ENCODE measurements at regions not wholly inside any gene's neighbourhood (a gene's known extent, or its start where the extent isn't known, plus 50 kb on each side); places are given as distances from the start of the nearest gene placed in this dataset.

- Histone ChIP-seq H2AFZ (ENCODE audit: low read length) (no peak overlapping the region), H3K4me1 (replicated peaks in 1 of 4; ENCODE audit: control insufficient read depth in 3 of 4, insufficient read depth in 4 of 4, low read length in 3 of 4) (peaks cover 0 to 2% (median 0%) of the 10 kb centered on the region in 4 experiments; a peak in 1 of 7 replicates), H3K4ac (replicated peaks; ENCODE audit: insufficient read length, low read depth, low read length) (no peak overlapping the region), H4K20me1 (replicated peaks in 1 of 2; ENCODE audit: control insufficient read depth in 1 of 2, insufficient read depth in 2 of 2, low read length in 2 of 2) (no peaks in the 10 kb centered on the region), H3K9me3 (ENCODE audit: insufficient read depth in 2 of 2, low read depth in 1 of 2, low read length in 1 of 2) (no peaks in the 10 kb centered on the region), H3K23ac (ENCODE audit: insufficient read length) (no peak overlapping the region), H4K91ac (replicated peaks; ENCODE audit: insufficient read length, low read length) (no peak overlapping the region), H2AK5ac (ENCODE audit: low read depth, low read length) (no peak overlapping the region), H3K56ac (replicated peaks; ENCODE audit: insufficient read length, low read depth, low read length) (no peak overlapping the region), H3K4me3 (ENCODE audit: extremely low read depth in 1 of 4, insufficient read depth in 2 of 4, low read depth in 3 of 4, low read length in 4 of 4) (no peak overlapping the region), H3K4me2 (ENCODE audit: insufficient read depth in 1 of 2, low read depth in 2 of 2, low read length in 2 of 2) (no peak overlapping the region), H3K79me1 (ENCODE audit: low read depth, low read length) (no peaks in the 10 kb centered on the region), H2BK12ac (ENCODE audit: low read depth, low read length) (no peak overlapping the region), H2BK15ac (ENCODE audit: low read length) (no peak overlapping the region), H3K23me2 (ENCODE audit: low read depth, low read length) (no peaks in the 10 kb centered on the region), H4K5ac (ENCODE audit: insufficient read length, low read depth, low read length) (no peak overlapping the region), H3K14ac (ENCODE audit: insufficient read length) (no peak overlapping the region), H2BK20ac (ENCODE audit: low read length) (no peak overlapping the region), H3K79me2 (ENCODE audit: control insufficient read depth in 1 of 2, insufficient read depth in 2 of 2, low read length in 2 of 2) (no peaks in the 10 kb centered on the region), H2BK5ac (ENCODE audit: low read depth, low read length) (0 out of 2 replicates have a peak overlapping the region, but pooled peaks have one; percentile 27), H3K18ac (ENCODE audit: extremely low read depth, low read length) (no peak overlapping the region), H2BK120ac (replicated peaks; ENCODE audit: low read depth, low read length) (no peak overlapping the region), H3K27ac (ENCODE audit: low read depth, low read length) (no peak overlapping the region), H3K36me3 (ENCODE audit: control insufficient read depth in 2 of 4, insufficient read depth in 4 of 4, low read length in 3 of 4) (no peaks in the 10 kb centered on the region), H3K27me3 (replicated peaks in 1 of 4; ENCODE audit: control insufficient read depth in 3 of 4, extremely low read depth in 1 of 4, insufficient read depth in 3 of 4, low read length in 3 of 4) (no peaks in the 10 kb centered on the region), H3K9ac (replicated peaks in 1 of 4; ENCODE audit: extremely low read depth in 1 of 4, low read depth in 3 of 4, low read length in 3 of 4) (no peak overlapping the region), H4K8ac (ENCODE audit: extremely low read depth, insufficient read depth, low read length) (no peak overlapping the region)
- CTCF ChIA-PET (ENCODE audit: partially characterized antibody): interaction anchor here (0.8 to 2.8 kb wide), 4 partner anchors 19 to 712 kb away, joined by 3 to 7 read pairs (median 3); no protein-coding TSS in a partner anchor
- FAIRE-seq (no peak), DNase-seq (ENCODE audit: low read depth in 1 of 2, low spot score in 2 of 2) (no peak)
- WGBS, 2 experiments (ENCODE audit: extremely low coverage in 1 of 2, insufficient coverage in 1 of 2, insufficient read length in 1 of 2, insufficient replicate concordance in 2 of 2, low coverage in 1 of 2, low lambda C conversion rate in 2 of 2, missing lambda C conversion rate in 1 of 2): 88% methylated on average over 2 of the region's 2 CpGs; no CpG with 5 or more reads in 1 of the 2 experiments
- POLR2A ChIA-PET (ENCODE audit: partially characterized antibody): no interaction called here
- TF ChIP-seq ASH2L (IDR thresholded peaks at IDR 0.05; ENCODE audit: low read length): no peak
- no peak for TF ChIP-seq NRF1 (IDR thresholded peaks at IDR 0.05; ENCODE audit: low read depth, low read length)
- TF ChIP-seq FOSL1 (IDR thresholded peaks at IDR 0.05; ENCODE audit: insufficient read depth, low read depth, low read length): no peak
Measured at GRCh38 chr11:92865352-92865751, 104.1 kb upstream of the MTNR1B start.
